ENCODE measurements at regions not wholly inside any gene's neighbourhood (a gene's known extent, or its start where the extent isn't known, plus 50 kb on each side); places are given as distances from the start of the nearest gene placed in this dataset.
"Not testable (repeated sequence)": the region's sequence is repeated elsewhere in the genome, so short reads cannot be mapped to it uniquely, and the experiment has no call there.

DNA sequence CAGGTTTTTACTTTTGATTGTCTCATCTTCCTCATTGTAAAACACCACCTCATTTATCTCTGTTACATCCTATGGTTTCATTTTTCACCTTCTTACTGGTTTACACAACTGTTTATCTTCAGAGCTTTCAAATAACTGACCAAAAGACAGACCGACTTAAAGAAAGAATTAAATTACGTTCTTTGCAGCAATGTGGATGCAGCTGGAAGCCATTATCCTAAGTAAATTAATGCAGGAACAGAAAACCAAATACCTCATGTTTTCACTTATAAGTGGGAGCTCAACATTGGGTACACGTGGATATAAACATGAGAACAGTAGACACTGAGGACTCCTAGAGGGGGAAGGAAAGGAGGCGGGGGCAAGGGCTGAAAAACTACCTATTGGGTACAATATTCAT is 729.0 kb upstream of the USP15 start:
- no peak for DNase-seq

DNA sequence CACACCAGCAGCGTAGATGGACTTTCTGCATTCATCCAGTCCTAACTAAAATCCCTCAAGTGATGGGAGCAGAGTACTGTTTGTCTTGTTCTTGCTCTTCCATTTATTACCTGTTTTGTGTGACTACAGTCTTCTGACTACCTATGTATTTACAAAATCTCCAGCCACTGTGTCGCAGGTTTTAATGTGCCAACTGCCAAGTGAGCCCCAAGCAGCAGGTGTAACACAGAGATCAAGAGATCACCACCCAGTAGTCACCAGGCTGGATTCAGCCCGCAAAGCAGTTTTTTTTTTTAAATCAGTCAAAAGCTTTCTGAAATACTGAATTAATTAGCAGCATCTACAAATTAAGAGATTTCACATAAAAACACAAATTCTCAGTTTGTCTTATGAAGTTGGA is 724.1 kb upstream of the USP15 start:
- no peak for DNase-seq

- no peak for DNase-seq
Measured at GRCh38 chr12:61536525-61536924, 723.7 kb upstream of the USP15 start.

- DNase-seq = no peak
Measured at GRCh38 chr12:61538951-61539350, 721.3 kb upstream of the USP15 start.

DNA sequence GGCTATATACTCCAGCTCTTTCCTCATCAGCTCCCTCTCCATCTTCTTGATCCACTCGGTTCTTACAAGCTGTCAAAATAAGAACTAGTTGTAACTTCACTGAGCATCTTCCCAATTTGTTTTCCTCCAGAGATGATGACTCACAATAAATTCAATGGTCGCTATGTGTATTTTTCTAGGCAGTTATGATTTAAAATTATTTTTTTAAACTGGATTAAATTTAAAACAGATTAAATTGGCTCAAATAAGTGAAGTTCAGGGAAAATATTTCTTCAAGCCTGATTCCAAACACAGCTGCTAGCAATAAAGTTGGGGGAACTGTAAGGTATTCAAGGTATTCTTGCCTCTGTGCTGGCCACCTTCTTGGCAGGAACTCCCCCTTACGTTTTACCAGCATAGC is 717.7 kb upstream of the USP15 start:
- DNase-seq = no peak

GRCh38 chr12:61546296-61546695 is 713.9 kb upstream of the USP15 start:
- no peak for DNase-seq

DNA sequence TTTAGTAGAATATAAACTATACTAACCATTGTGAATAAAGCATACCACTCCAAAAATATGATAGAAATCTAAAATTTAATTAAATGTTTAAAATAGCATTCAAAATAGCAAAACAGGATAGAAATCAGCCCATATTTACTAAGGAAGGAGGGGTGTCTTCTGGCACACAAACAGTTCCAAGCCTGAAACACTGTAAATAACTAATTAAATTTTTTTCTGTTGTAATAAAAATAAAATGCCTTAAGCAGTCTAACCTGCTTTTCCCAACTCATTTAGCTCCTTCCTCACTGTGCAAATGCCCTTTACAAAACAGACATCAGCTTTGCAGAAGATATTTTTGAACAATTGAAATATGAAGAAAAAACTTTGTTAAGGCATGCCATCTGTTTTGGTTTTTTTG is 707.1 kb upstream of the USP15 start:
- no peak for DNase-seq

GRCh38 chr12:61554268-61555008 is 705.8 kb upstream of the USP15 start:
- no peak for DNase-seq

DNA sequence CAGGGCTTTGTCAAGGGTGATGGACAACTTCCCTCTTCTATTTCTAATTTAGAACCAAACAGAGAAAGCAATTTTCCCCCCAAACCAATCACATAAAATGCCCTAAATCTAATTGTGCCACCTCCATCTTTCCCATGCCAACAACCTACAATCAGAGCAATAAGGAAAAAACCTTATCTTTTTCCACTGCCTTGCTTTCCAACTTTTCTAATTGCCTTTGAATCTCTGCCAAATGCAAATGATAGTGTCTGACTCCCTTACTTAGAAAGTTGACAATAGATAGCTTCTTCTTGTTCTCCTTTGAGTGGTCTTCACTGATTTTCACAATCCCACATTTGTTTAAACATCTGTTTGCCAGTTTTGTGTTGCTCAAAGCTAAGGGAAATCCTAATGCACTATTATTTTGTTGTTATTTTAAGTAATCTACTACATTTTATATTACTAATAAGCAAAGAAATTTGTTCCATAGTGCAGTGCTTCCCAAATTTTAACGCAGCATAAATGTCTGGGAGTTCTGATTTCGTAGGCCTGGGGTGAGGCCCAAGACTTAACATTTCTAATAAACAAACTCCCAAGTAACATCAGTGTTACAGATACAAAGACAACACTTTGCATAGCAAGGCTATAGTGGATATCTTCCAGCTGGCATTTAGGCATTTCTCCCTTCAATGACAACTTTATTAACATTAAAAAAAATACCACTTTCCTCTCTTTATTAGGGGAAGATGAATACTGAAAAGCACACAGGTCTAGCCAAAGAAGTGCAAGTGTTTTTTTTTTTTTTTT is 696.3 kb upstream of the USP15 start:
- no peak for DNase-seq

DNA sequence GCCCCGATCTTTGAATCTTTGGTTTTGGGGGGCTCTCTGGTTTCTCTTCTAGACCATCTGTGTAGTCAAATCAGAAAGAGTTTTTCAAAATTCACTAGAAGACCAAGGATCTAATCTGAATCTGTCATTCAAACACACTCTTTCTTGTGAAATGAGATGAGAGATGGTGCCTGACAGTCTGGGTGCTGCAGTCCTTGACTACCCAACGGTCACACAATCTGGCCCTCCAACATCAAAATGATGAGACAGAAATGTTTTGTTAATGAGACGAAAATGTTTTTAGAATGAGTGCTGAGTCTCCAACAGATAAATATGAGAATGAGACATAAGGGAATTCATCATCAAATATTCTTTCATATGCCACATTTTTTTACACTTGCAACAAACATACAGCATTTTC is 695.7 kb upstream of the USP15 start:
- DNase-seq = no peak

- DNase-seq = no peak
Measured at GRCh38 chr12:61566183-61566582, 694.0 kb upstream of the USP15 start.

DNA sequence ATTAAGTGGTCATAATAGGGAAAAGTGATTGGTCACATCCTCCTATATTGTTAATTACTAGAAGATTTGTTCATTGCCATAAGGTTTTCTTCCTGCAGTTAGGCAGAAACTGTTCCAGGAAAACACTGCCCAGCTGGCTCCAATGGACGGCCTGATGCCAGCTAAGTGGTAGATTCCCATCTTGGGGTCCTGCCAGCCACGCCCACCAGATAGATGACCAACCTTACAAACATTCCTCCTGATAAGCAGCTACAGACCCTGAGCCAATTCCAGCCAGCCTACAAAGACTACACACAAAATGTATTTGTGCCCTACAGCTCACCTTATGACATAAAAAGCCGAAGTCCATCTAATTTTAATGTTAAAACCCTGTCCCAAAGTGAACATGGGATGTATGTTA is 685.9 kb upstream of the USP15 start:
- DNase-seq = no peak

- DNase-seq = no peak
Measured at GRCh38 chr12:61584943-61585342, 675.3 kb upstream of the USP15 start.

DNA sequence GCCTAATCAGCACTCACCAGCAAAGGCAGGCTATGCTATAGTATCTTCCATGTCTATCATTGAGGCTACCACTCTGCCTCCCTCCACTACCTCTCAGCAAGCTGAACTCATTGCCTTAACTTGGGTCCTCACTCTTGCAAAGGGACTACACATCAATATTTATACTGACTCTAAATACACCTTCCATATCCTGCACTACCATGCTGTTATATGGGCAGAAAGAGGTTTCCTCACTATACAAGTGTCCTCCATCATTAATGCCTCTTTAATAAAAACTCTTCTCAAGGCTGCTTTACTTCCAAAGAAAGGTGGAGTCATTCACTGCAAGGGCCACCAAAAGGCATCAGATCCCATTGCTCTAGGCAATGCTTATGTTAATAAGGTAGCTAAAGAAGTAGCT is 669.3 kb upstream of the USP15 start:
- not testable (repeated sequence) for DNase-seq

- DNase-seq = no peak
Measured at GRCh38 chr12:61610143-61610542, 650.1 kb upstream of the USP15 start.

DNA sequence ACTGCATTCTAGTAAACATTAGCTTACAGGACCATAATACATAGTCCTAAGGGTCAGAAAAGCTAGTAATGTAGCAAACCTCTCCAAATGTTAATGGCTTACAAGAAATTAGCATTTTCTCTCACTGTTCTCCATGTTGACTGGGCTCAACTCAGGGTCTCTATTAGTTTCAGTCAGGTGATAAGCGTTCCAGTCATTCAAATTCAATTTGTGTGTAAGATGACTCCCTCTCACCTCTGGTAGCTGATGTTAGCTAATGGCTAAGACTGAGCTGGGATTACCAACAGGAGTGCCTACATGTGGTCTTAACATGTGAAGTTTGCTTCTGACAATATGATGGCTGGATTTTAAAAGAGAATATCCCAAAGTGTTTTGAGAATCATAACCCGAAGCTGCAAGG is 630.5 kb upstream of the USP15 start:
- no peak for DNase-seq

- no peak for DNase-seq
Measured at GRCh38 chr12:61646639-61647038, 613.6 kb upstream of the USP15 start.

DNA sequence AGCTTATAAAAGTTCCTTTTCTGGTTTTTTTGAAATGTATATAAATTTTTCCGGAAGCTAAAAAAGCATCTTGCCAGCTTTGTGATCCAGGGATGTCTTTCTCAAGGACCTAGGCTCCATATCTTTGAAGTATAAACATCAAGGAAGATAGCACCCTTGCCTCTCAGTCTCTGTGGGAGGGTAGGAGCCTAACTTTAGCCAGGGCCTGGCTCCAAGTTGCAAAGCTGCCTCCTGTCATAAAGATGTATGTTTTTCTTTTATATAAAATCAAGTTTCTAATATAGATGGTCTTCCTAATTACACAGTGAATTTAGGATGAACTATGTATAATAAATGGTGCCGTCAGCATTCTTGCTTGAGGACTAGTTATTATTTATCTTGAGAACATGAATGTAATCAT is 612.6 kb upstream of the USP15 start:
- DNase-seq = no peak

DNA sequence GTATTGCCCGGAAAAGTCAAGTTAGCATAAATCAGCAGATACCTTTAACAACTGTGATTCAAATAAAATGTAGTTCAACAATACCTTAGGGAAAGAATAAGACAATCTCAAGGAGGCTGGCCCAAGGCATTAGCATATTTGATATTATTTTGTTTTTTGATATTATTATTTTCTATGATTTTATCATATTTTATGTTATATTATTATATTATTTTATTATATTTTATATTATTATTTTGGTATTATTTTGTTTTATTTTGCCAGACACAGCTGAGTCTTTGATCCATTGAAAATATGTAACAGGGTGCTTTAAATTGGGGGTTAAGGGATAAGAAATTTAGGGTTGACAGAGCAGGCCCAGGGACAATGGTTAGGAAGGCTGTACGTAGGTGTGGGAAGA is 607.9 kb upstream of the USP15 start:
- DNase-seq = no peak

DNA sequence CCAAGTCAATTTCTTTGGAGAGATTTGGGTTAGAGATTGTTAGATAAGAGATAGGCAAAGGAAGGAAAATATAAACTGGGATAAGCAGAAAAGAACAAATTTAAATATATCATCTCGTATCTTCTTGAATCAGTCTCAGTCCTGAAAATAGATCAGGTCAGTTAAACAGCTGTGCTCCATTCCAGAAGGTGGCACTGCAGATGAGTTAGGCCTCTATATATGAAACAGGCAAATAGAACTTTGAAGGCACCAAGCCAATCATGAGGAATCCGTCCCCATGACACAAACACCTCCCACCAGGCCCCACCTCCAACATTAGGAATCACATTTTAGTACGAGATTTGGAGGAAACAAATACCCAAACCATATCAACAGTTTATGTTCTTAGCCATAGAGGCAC is 605.5 kb upstream of the USP15 start:
- DNase-seq = no peak

GRCh38 chr12:61655241-61655640 is 605.0 kb upstream of the USP15 start:
- DNase-seq = no peak

GRCh38 chr12:61667676-61668075 is 592.5 kb upstream of the USP15 start:
- no peak for DNase-seq

DNA sequence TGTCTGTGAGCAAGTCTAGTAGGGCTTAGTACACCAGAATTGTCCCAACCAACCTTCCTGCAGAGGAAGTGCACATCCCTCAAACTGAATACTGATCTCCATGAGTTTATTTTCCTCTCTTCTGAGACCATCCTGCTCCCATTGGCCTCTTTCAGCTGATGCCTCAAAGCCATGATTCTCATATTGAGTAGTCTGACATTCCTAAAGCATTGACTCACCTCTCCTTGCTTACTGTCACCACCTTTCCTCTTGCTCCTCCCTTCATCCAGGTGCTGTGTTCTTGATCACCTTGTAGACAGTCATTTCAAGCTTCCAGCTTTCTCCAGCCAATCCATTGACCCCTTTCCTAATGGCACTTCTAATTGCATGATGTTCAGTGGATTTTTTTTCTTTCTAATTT is 583.7 kb upstream of the USP15 start:
- no peak for DNase-seq

- DNase-seq = no peak
Measured at GRCh38 chr12:61687407-61687806, 572.8 kb upstream of the USP15 start.

DNA sequence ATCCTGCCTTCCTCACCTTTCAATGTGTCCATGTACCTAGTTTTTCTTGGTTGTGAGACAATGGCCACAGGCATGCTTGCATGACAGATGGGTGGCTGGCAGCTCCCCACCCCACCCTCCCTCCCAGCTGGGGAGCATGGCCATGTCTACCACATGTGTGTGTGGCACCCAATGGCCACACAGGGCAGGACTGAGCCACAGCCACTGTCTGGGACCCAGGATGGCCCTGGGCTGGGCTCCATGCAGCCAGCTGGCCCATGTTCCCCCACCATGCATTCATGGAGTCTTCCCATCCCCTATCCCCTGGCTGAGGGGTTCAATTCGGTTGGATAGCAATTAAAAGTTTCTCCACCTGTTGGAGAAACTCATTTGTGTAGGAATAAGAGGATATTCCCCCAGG is 566.0 kb upstream of the USP15 start:
- no peak for DNase-seq
